ENCODE measurements at regions not wholly inside any gene's neighbourhood (a gene's known extent, or its start where the extent isn't known, plus 50 kb on each side); places are given as distances from the start of the nearest gene placed in this dataset.

DNA sequence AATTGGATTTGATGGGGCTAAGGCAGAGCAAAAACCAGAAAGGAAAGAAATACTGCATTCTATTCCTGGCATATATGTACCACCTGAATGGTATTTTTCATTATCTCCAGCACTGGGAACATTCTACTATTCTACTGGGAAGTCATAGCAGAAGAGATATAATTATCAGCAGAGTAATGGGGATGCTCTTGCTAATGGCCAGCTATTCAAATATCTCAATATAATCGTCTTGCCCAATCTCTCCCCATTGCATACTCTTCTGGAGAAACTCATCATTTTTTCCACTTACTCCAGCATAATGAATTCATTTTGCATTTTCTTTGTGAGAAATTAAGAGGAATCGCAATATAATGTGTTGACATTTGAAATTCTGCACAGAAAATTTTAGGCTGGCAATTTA is 1794.7 kb upstream of the PIK3C3 start:
- WGBS (ENCODE audit: insufficient coverage, insufficient replicate concordance, low lambda C conversion rate, missing lambda C conversion rate) = 0% methylated on average over 2 of the region's 2 CpGs
- H3K9ac ChIP-seq (ENCODE audit: control insufficient read depth, insufficient read depth, low read length) = no peak overlapping the region
- in situ Hi-C loops (cut with MboI) = no loop called here
- H3K4me3 ChIP-seq = no peak overlapping the region
- POLR2A ChIA-PET = no interaction called here
- ATAC-seq (no peak), FAIRE-seq (no peak), DNase-seq (ENCODE audit: low read depth, low spot score) (no peak)
- no peak overlapping the region for H3K27ac ChIP-seq (ENCODE audit: control insufficient read depth, insufficient read depth)
- RAD21 ChIA-PET (ENCODE audit: unreplicated experiment) = interaction anchor here (1.0 to 2.4 kb wide), 8 partner anchors 11 to 237 kb away, joined by 3 to 8 read pairs (median 6); no protein-coding TSS in a partner anchor
- intact Hi-C loops (cut with micrococcal nuclease; ENCODE audit: unreplicated experiment) = loop anchor here (5.0 kb wide), 1 partner anchor 208 kb away; no protein-coding TSS in a partner anchor
- no peaks in the 10 kb centered on the region for H3K9me3 ChIP-seq (replicated peaks; ENCODE audit: control insufficient read depth, insufficient read depth, low read length)
- H3K4me2 ChIP-seq (ENCODE audit: control insufficient read depth, insufficient read depth) = no peak overlapping the region
- H3K79me2 ChIP-seq (ENCODE audit: control insufficient read depth, insufficient read depth, low read length) = no peaks in the 10 kb centered on the region
- CTCF ChIA-PET = interaction anchor here (0.8 to 4.1 kb wide), 13 partner anchors 10 to 478 kb away, joined by 3 to 29 read pairs (median 4); no protein-coding TSS in a partner anchor
- SMC1A ChIA-PET (ENCODE audit: uncharacterized antibody, unreplicated experiment) = interaction anchor here (0.6 to 3.0 kb wide), 12 partner anchors 26 to 1613 kb away, joined by 3 to 14 read pairs (median 4); no protein-coding TSS in a partner anchor
- BruUV-seq (replicated peaks) = no TSS peak
- no peak overlapping the region for H2AFZ ChIP-seq (ENCODE audit: control insufficient read depth, low read depth, low read length)
- no peaks in the 10 kb centered on the region for H3K4me1 ChIP-seq (ENCODE audit: control insufficient read depth, insufficient read depth, low read length)
- no peaks in the 10 kb centered on the region for H3K27me3 ChIP-seq (replicated peaks in 1 of 2; ENCODE audit: control insufficient read depth in 2 of 2, insufficient read depth in 2 of 2, low read length in 1 of 2)
- TF ChIP-seq CEBPB (IDR thresholded peaks at IDR 0.05; ENCODE audit: borderline replicate concordance in 1 of 2, low read depth in 2 of 2, low read length in 2 of 2) = no peak
- TF ChIP-seq, protein P1, sequence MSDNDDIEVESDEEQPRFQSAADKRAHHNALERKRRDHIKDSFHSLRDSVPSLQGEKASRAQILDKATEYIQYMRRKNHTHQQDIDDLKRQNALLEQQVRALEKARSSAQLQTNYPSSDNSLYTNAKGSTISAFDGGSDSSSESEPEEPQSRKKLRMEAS (IDR thresholded peaks at IDR 0.05; ENCODE audit: low read depth, low read length) = no peak
- no peak for TF ChIP-seq SIX5 (IDR thresholded peaks at IDR 0.05; ENCODE audit: low read depth, low read length, severe bottlenecking)
- no peak for TF ChIP-seq ATF3 (IDR thresholded peaks at IDR 0.05; ENCODE audit: borderline replicate concordance, extremely low read depth, low read depth, low read length)
- no peak for TF ChIP-seq ZSCAN29 (IDR thresholded peaks at IDR 0.05)
- no peak for TF ChIP-seq ZBTB4 (CRISPR knock-in tag; IDR thresholded peaks at IDR 0.05)
- no peak for TF ChIP-seq EP300 (IDR thresholded peaks at IDR 0.05; ENCODE audit: borderline replicate concordance in 1 of 2, control insufficient read depth in 1 of 2, low read depth in 2 of 2, low read length in 2 of 2)
- no peak for TF ChIP-seq MTA2 (IDR thresholded peaks at IDR 0.05; ENCODE audit: low read depth)
- no peak for TF ChIP-seq CTCF (IDR thresholded peaks at IDR 0.05 in 2 of 3, conservative IDR thresholded peaks at IDR 0.05 in 1 of 3; ENCODE audit: control insufficient read depth in 2 of 3, extremely low read depth in 1 of 3, insufficient read depth in 1 of 3, low read depth in 3 of 3, low read length in 3 of 3)
- TF ChIP-seq GATAD2B (conservative IDR thresholded peaks at IDR 0.05; ENCODE audit: low read depth) = no peak
- no peak for TF ChIP-seq FOXK2 (IDR thresholded peaks at IDR 0.05)
- H3K36me3 ChIP-seq (ENCODE audit: control insufficient read depth in 2 of 2, insufficient read depth in 2 of 2, low read length in 1 of 2) = no peaks in the 10 kb centered on the region
- no peaks in the 10 kb centered on the region for H4K20me1 ChIP-seq (ENCODE audit: control insufficient read depth, insufficient read depth)

Measured in GM12878 (cell line).